Thyroid gland (tissue), 4 donors: ENCODE measurements at regions not wholly inside any gene's neighbourhood (a gene's known extent, or its start where the extent isn't known, plus 50 kb on each side); places are given as distances from the start of the nearest gene placed in this dataset.

Experiments used
- POLR2A ChIP-seq, 2 donors: fragments of 450-650 bp; IDR thresholded peaks; one replicate each; pipeline ENCODE4 v1.6.1; 2017; ENCODE audit warnings: antibody characterized with exemption in 2 of 2, mild to moderate bottlenecking in 2 of 2, moderate library complexity in 1 of 2
- TF ChIP-seq, protein P1 (sequence below), 6 experiments: fragments of 200-600 bp in 3 of 6; fragments of 450-650 bp in 3 of 6; sonication (generic) in 3 of 6; IDR thresholded peaks; one replicate each; pipeline ENCODE4 v1.5.1; 2016 to 2019; ENCODE audit warnings: antibody characterized with exemption in 6 of 6, mild to moderate bottlenecking in 2 of 6, inconsistent platforms in 1 of 6, moderate library complexity in 1 of 6

DNA sequence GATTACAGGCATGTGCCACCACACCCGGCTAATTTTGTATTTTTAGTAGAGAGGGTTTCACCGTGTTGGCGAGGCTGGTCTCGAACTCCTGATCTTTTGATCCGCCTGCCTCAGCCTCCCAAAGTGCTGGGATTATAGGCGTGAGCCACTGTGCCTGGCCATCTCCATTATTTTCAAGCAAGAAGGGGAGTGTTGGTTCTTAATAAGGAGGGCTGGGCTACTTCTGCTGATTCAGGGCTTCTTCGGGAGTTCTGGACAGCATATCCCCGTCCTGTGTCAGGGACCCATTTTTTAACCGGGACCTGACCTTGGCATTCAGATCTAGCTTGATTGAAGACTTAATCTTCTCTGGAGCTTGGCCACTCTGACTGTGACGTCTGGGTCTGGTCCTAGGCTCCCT lies 74.1 kb upstream of the SYN2 start:
- TF ChIP-seq, protein P1, sequence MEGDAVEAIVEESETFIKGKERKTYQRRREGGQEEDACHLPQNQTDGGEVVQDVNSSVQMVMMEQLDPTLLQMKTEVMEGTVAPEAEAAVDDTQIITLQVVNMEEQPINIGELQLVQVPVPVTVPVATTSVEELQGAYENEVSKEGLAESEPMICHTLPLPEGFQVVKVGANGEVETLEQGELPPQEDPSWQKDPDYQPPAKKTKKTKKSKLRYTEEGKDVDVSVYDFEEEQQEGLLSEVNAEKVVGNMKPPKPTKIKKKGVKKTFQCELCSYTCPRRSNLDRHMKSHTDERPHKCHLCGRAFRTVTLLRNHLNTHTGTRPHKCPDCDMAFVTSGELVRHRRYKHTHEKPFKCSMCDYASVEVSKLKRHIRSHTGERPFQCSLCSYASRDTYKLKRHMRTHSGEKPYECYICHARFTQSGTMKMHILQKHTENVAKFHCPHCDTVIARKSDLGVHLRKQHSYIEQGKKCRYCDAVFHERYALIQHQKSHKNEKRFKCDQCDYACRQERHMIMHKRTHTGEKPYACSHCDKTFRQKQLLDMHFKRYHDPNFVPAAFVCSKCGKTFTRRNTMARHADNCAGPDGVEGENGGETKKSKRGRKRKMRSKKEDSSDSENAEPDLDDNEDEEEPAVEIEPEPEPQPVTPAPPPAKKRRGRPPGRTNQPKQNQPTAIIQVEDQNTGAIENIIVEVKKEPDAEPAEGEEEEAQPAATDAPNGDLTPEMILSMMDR (IDR thresholded peaks at IDR 0.05): no peak
- no peak for TF ChIP-seq POLR2A (IDR thresholded peaks at IDR 0.05)
